NCI-H2029 treated with DMSO at 0.1 percent for 48 hours (cell line): ENCODE measurements at regions not wholly inside any gene's neighbourhood (a gene's known extent, or its start where the extent isn't known, plus 50 kb on each side); places are given as distances from the start of the nearest gene placed in this dataset.
"Not testable (repeated sequence)": the region's sequence is repeated elsewhere in the genome, so short reads cannot be mapped to it uniquely, and the experiment has no call there.

Experiments used
- DNase-seq: peaks from one replicate; lab custom pipeline; 2025; lab: John Stamatoyannopoulos, UW

- DNase-seq: no peak
Measured at GRCh38 chrX:130467936-130468335, 66.1 kb downstream of the RBMX2 start.

GRCh38 chrX:130468395-130468923, 66.7 kb downstream of the RBMX2 start:
- no peak for DNase-seq

GRCh38 chrX:130482871-130483270, 81.1 kb downstream of the RBMX2 start:
- DNase-seq: no peak

GRCh38 chrX:130485870-130486269, 84.1 kb downstream of the RBMX2 start:
- no peak for DNase-seq

- not testable (repeated sequence) for DNase-seq
Measured at GRCh38 chrX:130495502-130495901, 93.7 kb downstream of the RBMX2 start.

GRCh38 chrX:130497531-130497930, 95.7 kb downstream of the RBMX2 start:
- DNase-seq: no peak

GRCh38 chrX:130498653-130499274, 97.0 kb downstream of the RBMX2 start:
- DNase-seq: no peak

GRCh38 chrX:130502016-130502570, 100.3 kb downstream of the RBMX2 start:
- no peak for DNase-seq

- no peak for DNase-seq
Measured at GRCh38 chrX:130504019-130504418, 102.2 kb downstream of the RBMX2 start.

- no peak for DNase-seq
Measured at GRCh38 chrX:130507015-130507414, 105.2 kb downstream of the RBMX2 start.

GRCh38 chrX:130512534-130512933, 110.7 kb downstream of the RBMX2 start:
- not testable (repeated sequence) for DNase-seq

GRCh38 chrX:130516123-130516522, 114.3 kb downstream of the RBMX2 start:
- no peak for DNase-seq

GRCh38 chrX:130523460-130524394, 121.9 kb downstream of the RBMX2 start:
- DNase-seq: peak; percentile 1

- DNase-seq: no peak
Measured at GRCh38 chrX:130524476-130525194, 122.8 kb downstream of the RBMX2 start.

GRCh38 chrX:130529531-130529930, 127.7 kb downstream of the RBMX2 start:
- no peak for DNase-seq

GRCh38 chrX:130531066-130531465, 129.3 kb downstream of the RBMX2 start:
- DNase-seq: no peak

- DNase-seq: no peak
Measured at GRCh38 chrX:130539721-130540321, 138.0 kb downstream of the RBMX2 start.

GRCh38 chrX:130543603-130544325, 142.0 kb downstream of the RBMX2 start:
- DNase-seq: no peak

- no peak for DNase-seq
Measured at GRCh38 chrX:130545796-130546195, 144.0 kb downstream of the RBMX2 start.

GRCh38 chrX:130549382-130549781, 147.6 kb downstream of the RBMX2 start:
- not testable (repeated sequence) for DNase-seq

- no peak for DNase-seq
Measured at GRCh38 chrX:130550351-130550750, 148.6 kb downstream of the RBMX2 start.
